ENCODE measurements at regions not wholly inside any gene's neighbourhood (a gene's known extent, or its start where the extent isn't known, plus 50 kb on each side); places are given as distances from the start of the nearest gene placed in this dataset.

DNA sequence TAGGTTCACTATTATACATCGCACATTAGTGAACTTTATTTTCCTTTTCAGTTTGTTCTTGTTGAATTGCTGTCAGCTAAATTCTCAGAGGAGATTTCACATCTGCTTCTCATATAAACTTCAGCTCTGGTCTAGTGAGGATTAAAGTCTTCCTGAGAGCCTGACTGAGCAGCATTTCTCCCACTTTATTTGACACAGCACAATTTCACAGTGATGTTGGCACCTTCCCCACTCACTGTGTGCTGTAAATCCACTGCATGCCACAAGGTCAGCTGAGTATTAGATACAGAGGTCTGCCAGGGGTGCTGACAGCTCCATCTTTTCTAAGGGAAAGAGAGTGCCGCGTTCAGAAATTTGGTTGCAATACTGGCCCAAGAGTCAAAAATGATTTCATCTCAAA is 567.4 kb downstream of the PRR16 start (continued):
- no peak for TF ChIP-seq SALL1 (CRISPR knock-in tag; IDR thresholded peaks at IDR 0.05)
- TF ChIP-seq ZFAT (CRISPR knock-in tag; conservative IDR thresholded peaks at IDR 0.05) = no peak
- no peak for TF ChIP-seq HMGA1 (CRISPR knock-in tag; conservative IDR thresholded peaks at IDR 0.05)
- no peak for TF ChIP-seq ZNF550 (CRISPR knock-in tag; IDR thresholded peaks at IDR 0.05; ENCODE audit: borderline replicate concordance)
- TF ChIP-seq TMF1 (CRISPR knock-in tag; IDR thresholded peaks at IDR 0.05; ENCODE audit: low read depth) = no peak
- TF ChIP-seq, protein P1, sequence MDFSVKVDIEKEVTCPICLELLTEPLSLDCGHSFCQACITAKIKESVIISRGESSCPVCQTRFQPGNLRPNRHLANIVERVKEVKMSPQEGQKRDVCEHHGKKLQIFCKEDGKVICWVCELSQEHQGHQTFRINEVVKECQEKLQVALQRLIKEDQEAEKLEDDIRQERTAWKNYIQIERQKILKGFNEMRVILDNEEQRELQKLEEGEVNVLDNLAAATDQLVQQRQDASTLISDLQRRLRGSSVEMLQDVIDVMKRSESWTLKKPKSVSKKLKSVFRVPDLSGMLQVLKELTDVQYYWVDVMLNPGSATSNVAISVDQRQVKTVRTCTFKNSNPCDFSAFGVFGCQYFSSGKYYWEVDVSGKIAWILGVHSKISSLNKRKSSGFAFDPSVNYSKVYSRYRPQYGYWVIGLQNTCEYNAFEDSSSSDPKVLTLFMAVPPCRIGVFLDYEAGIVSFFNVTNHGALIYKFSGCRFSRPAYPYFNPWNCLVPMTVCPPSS (IDR thresholded peaks at IDR 0.05) = no peak

DNA sequence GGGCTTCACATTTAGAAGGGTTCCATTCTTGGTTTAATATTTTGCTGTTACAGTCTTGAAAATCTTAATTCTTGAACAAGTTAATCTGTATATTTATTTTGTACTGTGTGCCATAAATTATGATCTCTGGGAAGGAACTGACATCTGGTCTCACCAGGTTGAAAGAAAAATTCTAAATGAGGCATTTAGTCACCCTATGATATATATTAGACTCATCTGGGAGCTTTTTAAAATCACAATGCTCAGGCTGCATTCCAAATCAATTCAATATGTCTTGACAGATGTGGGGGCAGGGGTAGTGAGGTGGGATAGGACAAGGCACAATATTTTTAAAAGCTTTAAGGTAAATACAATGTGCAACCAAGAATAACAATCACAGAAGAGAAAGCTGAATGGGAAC is 569.2 kb downstream of the PRR16 start:
- POLR2A ChIA-PET = no interaction called here
- no peak for TF ChIP-seq HNRNPH1 (optimal IDR thresholded peaks at IDR 0.05; ENCODE audit: low read depth, low read length)
- TF ChIP-seq TBX2 (CRISPR knock-in tag; IDR thresholded peaks at IDR 0.05; ENCODE audit: borderline replicate concordance) = no peak
- no peak for TF ChIP-seq ZNF263 (CRISPR knock-in tag; IDR thresholded peaks at IDR 0.05)
- no peak for TF ChIP-seq FOXK2 (IDR thresholded peaks at IDR 0.05)
- TF ChIP-seq, protein P2, sequence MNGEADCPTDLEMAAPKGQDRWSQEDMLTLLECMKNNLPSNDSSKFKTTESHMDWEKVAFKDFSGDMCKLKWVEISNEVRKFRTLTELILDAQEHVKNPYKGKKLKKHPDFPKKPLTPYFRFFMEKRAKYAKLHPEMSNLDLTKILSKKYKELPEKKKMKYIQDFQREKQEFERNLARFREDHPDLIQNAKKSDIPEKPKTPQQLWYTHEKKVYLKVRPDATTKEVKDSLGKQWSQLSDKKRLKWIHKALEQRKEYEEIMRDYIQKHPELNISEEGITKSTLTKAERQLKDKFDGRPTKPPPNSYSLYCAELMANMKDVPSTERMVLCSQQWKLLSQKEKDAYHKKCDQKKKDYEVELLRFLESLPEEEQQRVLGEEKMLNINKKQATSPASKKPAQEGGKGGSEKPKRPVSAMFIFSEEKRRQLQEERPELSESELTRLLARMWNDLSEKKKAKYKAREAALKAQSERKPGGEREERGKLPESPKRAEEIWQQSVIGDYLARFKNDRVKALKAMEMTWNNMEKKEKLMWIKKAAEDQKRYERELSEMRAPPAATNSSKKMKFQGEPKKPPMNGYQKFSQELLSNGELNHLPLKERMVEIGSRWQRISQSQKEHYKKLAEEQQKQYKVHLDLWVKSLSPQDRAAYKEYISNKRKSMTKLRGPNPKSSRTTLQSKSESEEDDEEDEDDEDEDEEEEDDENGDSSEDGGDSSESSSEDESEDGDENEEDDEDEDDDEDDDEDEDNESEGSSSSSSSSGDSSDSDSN (CRISPR knock-in tag; IDR thresholded peaks at IDR 0.05) = no peak
- no peak for TF ChIP-seq NR2F6 (IDR thresholded peaks at IDR 0.05)
- TF ChIP-seq NR2F6 (CRISPR knock-in tag; IDR thresholded peaks at IDR 0.05) = no peak
- TF ChIP-seq ZNF678 (CRISPR knock-in tag; IDR thresholded peaks at IDR 0.05) = no peak
- TF ChIP-seq ZNF234 (CRISPR knock-in tag; conservative IDR thresholded peaks at IDR 0.05) = no peak
- TF ChIP-seq NPAS2 (CRISPR knock-in tag; IDR thresholded peaks at IDR 0.05; ENCODE audit: borderline replicate concordance) = no peak
- TF ChIP-seq ZSCAN9 (CRISPR knock-in tag; IDR thresholded peaks at IDR 0.05; ENCODE audit: borderline replicate concordance) = no peak
- TF ChIP-seq, protein P3, sequence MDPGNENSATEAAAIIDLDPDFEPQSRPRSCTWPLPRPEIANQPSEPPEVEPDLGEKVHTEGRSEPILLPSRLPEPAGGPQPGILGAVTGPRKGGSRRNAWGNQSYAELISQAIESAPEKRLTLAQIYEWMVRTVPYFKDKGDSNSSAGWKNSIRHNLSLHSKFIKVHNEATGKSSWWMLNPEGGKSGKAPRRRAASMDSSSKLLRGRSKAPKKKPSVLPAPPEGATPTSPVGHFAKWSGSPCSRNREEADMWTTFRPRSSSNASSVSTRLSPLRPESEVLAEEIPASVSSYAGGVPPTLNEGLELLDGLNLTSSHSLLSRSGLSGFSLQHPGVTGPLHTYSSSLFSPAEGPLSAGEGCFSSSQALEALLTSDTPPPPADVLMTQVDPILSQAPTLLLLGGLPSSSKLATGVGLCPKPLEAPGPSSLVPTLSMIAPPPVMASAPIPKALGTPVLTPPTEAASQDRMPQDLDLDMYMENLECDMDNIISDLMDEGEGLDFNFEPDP (CRISPR knock-in tag; conservative IDR thresholded peaks at IDR 0.05) = no peak
- no peak for TF ChIP-seq RAD51 (IDR thresholded peaks at IDR 0.05; ENCODE audit: borderline replicate concordance)
- no peak for TF ChIP-seq ZNF547 (CRISPR knock-in tag; IDR thresholded peaks at IDR 0.05)

More for the DNA sequence above, 569.2 kb downstream of the PRR16 start:
- CTCF ChIA-PET (ENCODE audit: low intra/inter-chr PET ratio, low total read pairs) = no interaction called here
- Histone ChIP-seq H3K27ac (ENCODE audit: extremely low read length, insufficient read depth, low read length) (no peak overlapping the region), H2AFZ (ENCODE audit: low read length) (no peak overlapping the region), H3K36me3 (replicated peaks in 1 of 2; ENCODE audit: control insufficient read depth in 1 of 2, insufficient read depth in 2 of 2, low read length in 2 of 2) (no peaks in the 10 kb centered on the region), H3K4me2 (ENCODE audit: low read depth, low read length) (no peak overlapping the region), H3K4me1 (ENCODE audit: insufficient read depth, low read length) (no peaks in the 10 kb centered on the region), H3K79me2 (ENCODE audit: insufficient read depth, low read length) (no peaks in the 10 kb centered on the region), H3K9me3 (ENCODE audit: low read length) (no peaks in the 10 kb centered on the region), H3K27me3 (ENCODE audit: control insufficient read depth in 1 of 2, insufficient read depth in 2 of 2, low read length in 2 of 2) (no peaks in the 10 kb centered on the region), H3K4me3 (replicated peaks in 1 of 3; ENCODE audit: insufficient read depth in 1 of 3, low read depth in 2 of 3, low read length in 3 of 3) (no peak overlapping the region), H3K9ac (ENCODE audit: insufficient read depth, low read depth, low read length) (no peak overlapping the region), H4K20me1 (ENCODE audit: insufficient read depth, low read length) (no peaks in the 10 kb centered on the region)
- ATAC-seq = no peak
- BruUV-seq (replicated peaks) = no TSS peak
- in situ Hi-C loops (cut with HindIII; ENCODE audit: extremely low pct_ligation_motif_present, low pct_unique_long_range_greater_than_20kb) (no loop called here), intact Hi-C loops (cut with micrococcal nuclease; ENCODE audit: unreplicated experiment) (no loop called here)
- DNase-seq (ENCODE audit: low spot score) = no peak
- no peak for FAIRE-seq
